NCI-H2196 treated with DMSO at 0.1 percent for 48 hours (cell line): ENCODE measurements at regions not wholly inside any gene's neighbourhood (a gene's known extent, or its start where the extent isn't known, plus 50 kb on each side); places are given as distances from the start of the nearest gene placed in this dataset.

Experiments used
- DNase-seq: peaks from one replicate; lab custom pipeline; 2025; ENCODE audit not compliant: unreplicated experiment; lab: John Stamatoyannopoulos, UW

GRCh38 chr6:139923964-139924475 is 549.6 kb upstream of the CITED2 start:
- DNase-seq = no peak

- DNase-seq = no peak
Observed at GRCh38 chr6:139922236-139922635, 547.8 kb upstream of the CITED2 start.

- no peak for DNase-seq
Observed at GRCh38 chr6:139920776-139921100, 546.3 kb upstream of the CITED2 start.

GRCh38 chr6:139920027-139920775 is 545.8 kb upstream of the CITED2 start:
- no peak for DNase-seq

GRCh38 chr6:139919107-139920026 is 544.9 kb upstream of the CITED2 start:
- DNase-seq = no peak

GRCh38 chr6:139917951-139918630 is 543.6 kb upstream of the CITED2 start:
- no peak for DNase-seq

GRCh38 chr6:139914910-139915309 is 540.5 kb upstream of the CITED2 start:
- no peak for DNase-seq

- no peak for DNase-seq
Observed at GRCh38 chr6:139912735-139913400, 538.4 kb upstream of the CITED2 start.

GRCh38 chr6:139909992-139910391 is 535.5 kb upstream of the CITED2 start:
- DNase-seq = no peak

- DNase-seq = no peak
Observed at GRCh38 chr6:139905404-139906052, 531.1 kb upstream of the CITED2 start.

GRCh38 chr6:139904568-139904967 is 530.1 kb upstream of the CITED2 start:
- no peak for DNase-seq

GRCh38 chr6:139904158-139904533 is 529.7 kb upstream of the CITED2 start:
- no peak for DNase-seq

GRCh38 chr6:139903411-139904157 is 529.1 kb upstream of the CITED2 start:
- no peak for DNase-seq

GRCh38 chr6:139895205-139895793 is 520.9 kb upstream of the CITED2 start:
- DNase-seq = no peak

GRCh38 chr6:139894271-139894670 is 519.8 kb upstream of the CITED2 start:
- no peak for DNase-seq

- DNase-seq = no peak
Observed at GRCh38 chr6:139891471-139891870, 517.0 kb upstream of the CITED2 start.

GRCh38 chr6:139888681-139889122 is 514.3 kb upstream of the CITED2 start:
- no peak for DNase-seq

- no peak for DNase-seq
Observed at GRCh38 chr6:139887275-139887674, 512.8 kb upstream of the CITED2 start.

GRCh38 chr6:139886396-139886795 is 511.9 kb upstream of the CITED2 start:
- DNase-seq = no peak
